ENCODE measurements at regions not wholly inside any gene's neighbourhood (a gene's known extent, or its start where the extent isn't known, plus 50 kb on each side); places are given as distances from the start of the nearest gene placed in this dataset.

- FAIRE-seq, result no peak
- CTCF ChIA-PET, result no interaction called here
- Histone ChIP-seq H3K9ac (replicated peaks; ENCODE audit: extremely low read depth, insufficient read depth, low read length) (no peak overlapping the region), H3K9me3 (replicated peaks; ENCODE audit: control insufficient read depth, insufficient read depth, low read length) (no peaks in the 10 kb centered on the region), H3K4me2 (ENCODE audit: insufficient read depth, low read length) (no peak overlapping the region), H3K36me3 (ENCODE audit: control insufficient read depth in 2 of 2, extremely low read depth in 1 of 2, insufficient read depth in 2 of 2, low read length in 2 of 2) (no peaks in the 10 kb centered on the region), H4K20me1 (replicated peaks; ENCODE audit: control insufficient read depth, extremely low read depth, insufficient read depth, low read length) (no peaks in the 10 kb centered on the region), H3K27me3 (ENCODE audit: control insufficient read depth in 2 of 2, insufficient read depth in 2 of 2, low read length in 2 of 2) (no peaks in the 10 kb centered on the region), H3K9me1 (replicated peaks; ENCODE audit: control insufficient read depth, extremely low read depth, insufficient read depth, low read length) (no peaks in the 10 kb centered on the region), H3K27ac (ENCODE audit: insufficient read depth, low read depth, low read length) (no peak overlapping the region), H3K4me3 (replicated peaks in 1 of 3; ENCODE audit: insufficient read depth in 1 of 3, low read depth in 1 of 3, low read length in 3 of 3) (no peak overlapping the region), H2AFZ (ENCODE audit: low read depth, low read length) (no peak overlapping the region), H3K79me2 (ENCODE audit: control insufficient read depth, insufficient read depth, low read length) (no peaks in the 10 kb centered on the region), H3K4me1 (ENCODE audit: control insufficient read depth, extremely low read depth, insufficient read depth, low read length) (no peaks in the 10 kb centered on the region)
- no peak for DNase-seq (ENCODE audit: low read depth, low spot score)
- BruUV-seq (replicated peaks), result no TSS peak
- dilution Hi-C loops (cut with MboI; ENCODE audit: extremely low pct_ligation_motif_present, low sequenced_read_pairs) (no loop called here), intact Hi-C loops (cut with micrococcal nuclease) (no loop called here)
- POLR2A ChIA-PET, result no interaction called here
- TF ChIP-seq EZH2 (IDR thresholded peaks at IDR 0.05; ENCODE audit: borderline replicate concordance, low read depth, low read length, severe bottlenecking), result no peak
- no peak for TF ChIP-seq FOS (IDR thresholded peaks at IDR 0.05; ENCODE audit: borderline replicate concordance, insufficient read depth, low read length)
- TF ChIP-seq POLR2A (IDR thresholded peaks at IDR 0.05; ENCODE audit: low read depth, low read length), result no peak
- TF ChIP-seq POLR2AphosphoS5 (IDR thresholded peaks at IDR 0.05; ENCODE audit: insufficient read depth, low read depth, low read length), result no peak
- TF ChIP-seq JUN (IDR thresholded peaks at IDR 0.05; ENCODE audit: borderline replicate concordance, insufficient read depth, insufficient read length, low read depth), result no peak
- no peak for TF ChIP-seq MAX (IDR thresholded peaks at IDR 0.05; ENCODE audit: insufficient read depth, insufficient read length)
- no peak for TF ChIP-seq GATA2 (IDR thresholded peaks at IDR 0.05; ENCODE audit: insufficient read depth, insufficient read length, low read depth, low read length)
- no peak for TF ChIP-seq CTCF (IDR thresholded peaks at IDR 0.05; ENCODE audit: extremely low read depth in 1 of 2, insufficient read depth in 1 of 2, low read depth in 1 of 2, low read length in 2 of 2)
- no peak for TF ChIP-seq MYC (IDR thresholded peaks at IDR 0.05; ENCODE audit: low read depth, low read length)
Observed at GRCh38 chr21:28179136-28179535, 813.5 kb downstream of the LTN1 start.
